Endothelial cell of umbilical vein (primary cell): ENCODE measurements at regions not wholly inside any gene's neighbourhood (a gene's known extent, or its start where the extent isn't known, plus 50 kb on each side); places are given as distances from the start of the nearest gene placed in this dataset.

ENCODE experiments used
- BruUV-seq: library from RNA; stranded (reverse); fragments of 400-500 nt; replicated peaks from 2 replicates; lab custom pipeline; 2021; lab: Mats Ljungman, UMichigan
- CTCF ChIA-PET: fragments of 300-600, 350-600 bp; sonication (Branson Sonifier 250); formaldehyde crosslinking; loops from one replicate; lab custom pipeline; 2021; ENCODE audit warnings: antibody characterized with exemption, inconsistent platforms; lab: Charles Lee
- POLR2A ChIA-PET: fragments of 300-600, 350-600 bp; sonication (Branson Sonifier 250); formaldehyde crosslinking; loops from one replicate; lab custom pipeline; 2021; ENCODE audit warnings: antibody characterized with exemption, inconsistent platforms; lab: Charles Lee
- DNase-seq: peaks from one replicate; pipeline ENCODE4 v3.0.0-alpha.2; 2011; ENCODE audit warnings: low read depth, low spot score
- FAIRE-seq: peaks from 2 replicates; lab custom pipeline; 2011; peaks lifted over from hg19 to GRCh38; lab: Jason Lieb, UNC
- H2AFZ ChIP-seq: 2 replicates; pipeline ENCODE4 v1.6.0; 2012; ENCODE audit warnings: low read depth, low read length, control low read depth, inconsistent platforms
- H3K27ac ChIP-seq: 2 replicates; pipeline ENCODE4 v1.5.1; 2011; ENCODE audit warnings: low read depth, mild to moderate bottlenecking, control low read depth, low read length, moderate library complexity; ENCODE audit not compliant: insufficient read depth
- H3K27me3 ChIP-seq, 2 experiments: 2 replicates each; pipeline versions ENCODE4 v1.6.0 to v1.6.1; 2011; ENCODE audit warnings: low read length in 2 of 2, mixed read lengths in 1 of 2; ENCODE audit not compliant: control insufficient read depth in 2 of 2, insufficient read depth in 2 of 2
- H3K36me3 ChIP-seq, 2 experiments: 2 replicates in 1 of 2; 3 replicates in 1 of 2; pipeline ENCODE4 v1.5.1; 2011; ENCODE audit warnings: low read length in 2 of 2, mild to moderate bottlenecking in 1 of 2, moderate library complexity in 1 of 2; ENCODE audit not compliant: control insufficient read depth in 2 of 2, insufficient read depth in 2 of 2; ENCODE audit errors: extremely low read depth in 1 of 2
- H3K4me1 ChIP-seq: 3 replicates; pipeline ENCODE4 v1.5.1; 2011; ENCODE audit warnings: mild to moderate bottlenecking, low read length; ENCODE audit not compliant: control insufficient read depth, insufficient read depth; ENCODE audit errors: extremely low read depth
- H3K4me2 ChIP-seq: 2 replicates; pipeline ENCODE4 v1.6.1; 2011; ENCODE audit warnings: low read length, control low read depth, mixed read lengths; ENCODE audit not compliant: insufficient read depth
- H3K4me3 ChIP-seq, 3 experiments: fragments of 200-600 bp in 1 of 3; sonication (generic), shearing (Covaris generic) in 1 of 3; replicated peaks in 1 of 3; 2 replicates each; pipeline ENCODE4 v1.5.1; 2011 to 2016; ENCODE audit warnings: control low read depth in 3 of 3, low read length in 3 of 3, mild to moderate bottlenecking in 2 of 3, inconsistent platforms in 1 of 3, low read depth in 1 of 3, moderate library complexity in 1 of 3; ENCODE audit not compliant: insufficient read depth in 1 of 3
- H3K79me2 ChIP-seq: 2 replicates; pipeline ENCODE4 v1.6.0; 2012; ENCODE audit warnings: low read length, inconsistent platforms; ENCODE audit not compliant: control insufficient read depth, insufficient read depth
- H3K9ac ChIP-seq: replicated peaks from 2 replicates; pipeline ENCODE3; 2011; ENCODE audit warnings: low read length, control low read depth; ENCODE audit not compliant: insufficient read depth; ENCODE audit errors: extremely low read depth
- H3K9me1 ChIP-seq: replicated peaks from 3 replicates; pipeline ENCODE4 v1.6.0; 2011; ENCODE audit warnings: mild to moderate bottlenecking, low read length; ENCODE audit not compliant: control insufficient read depth, insufficient read depth; ENCODE audit errors: extremely low read depth
- H3K9me3 ChIP-seq: replicated peaks from 2 replicates; pipeline ENCODE4 v1.5.1; 2012; ENCODE audit warnings: low read length, inconsistent platforms; ENCODE audit not compliant: control insufficient read depth, insufficient read depth
- H4K20me1 ChIP-seq: replicated peaks from 2 replicates; pipeline ENCODE3; 2011; ENCODE audit warnings: mild to moderate bottlenecking, low read length; ENCODE audit not compliant: control insufficient read depth, insufficient read depth; ENCODE audit errors: extremely low read depth
- EZH2 ChIP-seq: IDR thresholded peaks from 2 replicates; pipeline ENCODE4 v1.6.1; 2012; ENCODE audit warnings: borderline replicate concordance, low read depth, mild to moderate bottlenecking, moderate library complexity, low read length, inconsistent platforms; ENCODE audit not compliant: severe bottlenecking
- FOS ChIP-seq: IDR thresholded peaks from 2 replicates; pipeline ENCODE4 v1.6.1; 2011; ENCODE audit warnings: mild to moderate bottlenecking, low read length, moderate library complexity, borderline replicate concordance; ENCODE audit not compliant: insufficient read depth
- GATA2 ChIP-seq: IDR thresholded peaks from 2 replicates; pipeline ENCODE4 v1.7.0; 2011; ENCODE audit warnings: low read depth, mild to moderate bottlenecking, moderate library complexity, mixed read lengths, low read length; ENCODE audit not compliant: insufficient read length, insufficient read depth
- JUN ChIP-seq: IDR thresholded peaks from 2 replicates; pipeline ENCODE4 v1.6.1; 2011; ENCODE audit warnings: borderline replicate concordance, low read depth; ENCODE audit not compliant: insufficient read length, insufficient read depth
- MYC ChIP-seq: IDR thresholded peaks from one replicate; pipeline ENCODE4 v1.6.1; 2011; ENCODE audit warnings: mild to moderate bottlenecking, low read depth, low read length
- POLR2A ChIP-seq: IDR thresholded peaks from 2 replicates; pipeline ENCODE4 v1.6.1; 2012; ENCODE audit warnings: low read depth, mild to moderate bottlenecking, control low read depth, low read length
- POLR2AphosphoS5 ChIP-seq: IDR thresholded peaks from 2 replicates; pipeline ENCODE4 v1.6.1; 2012; ENCODE audit warnings: low read depth, mild to moderate bottlenecking, control low read depth, low read length, moderate library complexity; ENCODE audit not compliant: insufficient read depth
- dilution Hi-C: fragments of 300-500 bp; cut with MboI; formaldehyde crosslinking; loops from one replicate; pipeline ENCODE4 v1.15.0; 2019; ENCODE audit warnings: low sequenced_read_pairs; ENCODE audit not compliant: extremely low pct_ligation_motif_present
- intact Hi-C: fragments of 100-400 bp; cut with micrococcal nuclease; formaldehyde crosslinking; loops from one replicate; pipeline ENCODE4 v1.10.0; 2022
- TF ChIP-seq, protein P1 (sequence below), 2 donors: IDR thresholded peaks; 1 replicate in 1 of 2; 2 replicates in 1 of 2; pipeline ENCODE4 v1.5.1; 2011; ENCODE audit warnings: low read length in 2 of 2, mild to moderate bottlenecking in 2 of 2, moderate library complexity in 2 of 2, control low read depth in 1 of 2, inconsistent platforms in 1 of 2, low read depth in 1 of 2; ENCODE audit not compliant: insufficient read depth in 1 of 2; ENCODE audit errors: extremely low read depth in 1 of 2
- TF ChIP-seq, protein P2 (sequence below): IDR thresholded peaks from 2 replicates; pipeline ENCODE4 v1.6.1; 2011; ENCODE audit not compliant: insufficient read depth, insufficient read length

DNA sequence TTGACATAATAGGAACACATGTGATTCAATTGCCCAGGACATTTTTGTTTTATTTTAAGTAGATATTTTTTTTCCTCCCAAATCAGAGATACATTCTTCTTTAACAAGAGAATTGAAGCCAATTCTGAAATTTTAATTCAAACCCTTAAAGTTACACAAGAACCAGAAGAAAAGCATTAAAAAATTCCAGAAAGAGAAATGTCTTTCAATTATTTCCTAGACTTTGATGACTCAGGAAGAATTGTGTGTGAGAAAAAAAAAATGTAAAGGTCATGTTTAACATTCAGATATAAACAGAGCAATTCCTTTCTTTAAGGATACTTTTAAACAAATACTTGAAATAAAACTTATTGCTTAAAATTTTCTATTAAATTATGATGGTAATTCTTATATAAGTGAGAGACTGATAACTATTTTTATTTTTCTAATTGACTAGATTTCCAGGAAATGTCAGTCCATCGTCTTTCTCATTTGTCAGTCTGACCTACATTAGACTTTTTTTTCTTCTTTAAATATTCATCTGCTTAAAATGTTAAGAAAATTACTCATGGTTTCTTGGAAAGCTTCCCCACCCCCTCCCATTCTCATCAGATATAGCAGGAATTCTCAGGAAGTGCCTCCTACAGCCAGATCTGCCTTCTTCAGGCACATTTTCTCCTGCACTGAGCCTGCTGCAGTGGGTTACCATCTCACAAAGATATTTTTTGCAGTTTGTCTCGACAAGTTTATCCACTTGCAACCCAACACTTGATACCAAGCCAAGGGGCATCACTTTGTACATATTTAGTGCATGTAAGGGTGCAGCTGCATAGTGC is 261.8 kb upstream of the CBLB start:
- intact Hi-C loops (no loop called here), dilution Hi-C loops (no loop called here)
- Histone ChIP-seq H3K4me2 (no peak overlapping the region), H3K27ac (no peak overlapping the region), H3K79me2 (no peaks in the 10 kb centered on the region), H4K20me1 (no peaks in the 10 kb centered on the region), H3K9me3 (no peaks in the 10 kb centered on the region), H3K9me1 (no peaks in the 10 kb centered on the region), H3K27me3 (no peaks in the 10 kb centered on the region), H3K4me1 (no peaks in the 10 kb centered on the region), H3K4me3 (no peak overlapping the region), H2AFZ (peak overlapping the region; percentile 54), H3K36me3 (no peaks in the 10 kb centered on the region), H3K9ac (no peak overlapping the region)
- no TSS peak for BruUV-seq
- CTCF ChIA-PET: no interaction called here
- POLR2A ChIA-PET: no interaction called here
- TF ChIP-seq POLR2AphosphoS5 (no peak), POLR2A (no peak), MYC (no peak), GATA2 (no peak), JUN (no peak), FOS (no peak), EZH2 (no peak)
- TF ChIP-seq, protein P1, sequence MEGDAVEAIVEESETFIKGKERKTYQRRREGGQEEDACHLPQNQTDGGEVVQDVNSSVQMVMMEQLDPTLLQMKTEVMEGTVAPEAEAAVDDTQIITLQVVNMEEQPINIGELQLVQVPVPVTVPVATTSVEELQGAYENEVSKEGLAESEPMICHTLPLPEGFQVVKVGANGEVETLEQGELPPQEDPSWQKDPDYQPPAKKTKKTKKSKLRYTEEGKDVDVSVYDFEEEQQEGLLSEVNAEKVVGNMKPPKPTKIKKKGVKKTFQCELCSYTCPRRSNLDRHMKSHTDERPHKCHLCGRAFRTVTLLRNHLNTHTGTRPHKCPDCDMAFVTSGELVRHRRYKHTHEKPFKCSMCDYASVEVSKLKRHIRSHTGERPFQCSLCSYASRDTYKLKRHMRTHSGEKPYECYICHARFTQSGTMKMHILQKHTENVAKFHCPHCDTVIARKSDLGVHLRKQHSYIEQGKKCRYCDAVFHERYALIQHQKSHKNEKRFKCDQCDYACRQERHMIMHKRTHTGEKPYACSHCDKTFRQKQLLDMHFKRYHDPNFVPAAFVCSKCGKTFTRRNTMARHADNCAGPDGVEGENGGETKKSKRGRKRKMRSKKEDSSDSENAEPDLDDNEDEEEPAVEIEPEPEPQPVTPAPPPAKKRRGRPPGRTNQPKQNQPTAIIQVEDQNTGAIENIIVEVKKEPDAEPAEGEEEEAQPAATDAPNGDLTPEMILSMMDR (IDR thresholded peaks at IDR 0.05; ENCODE audit: extremely low read depth in 1 of 2, insufficient read depth in 1 of 2, low read depth in 1 of 2, low read length in 2 of 2): no peak
- TF ChIP-seq, protein P2, sequence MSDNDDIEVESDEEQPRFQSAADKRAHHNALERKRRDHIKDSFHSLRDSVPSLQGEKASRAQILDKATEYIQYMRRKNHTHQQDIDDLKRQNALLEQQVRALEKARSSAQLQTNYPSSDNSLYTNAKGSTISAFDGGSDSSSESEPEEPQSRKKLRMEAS: no peak
- peak; percentile 65 for FAIRE-seq
- peak; percentile 47 for DNase-seq
